Gastroesophageal sphincter (tissue), 3 donors: ENCODE measurements at regions not wholly inside any gene's neighbourhood (a gene's known extent, or its start where the extent isn't known, plus 50 kb on each side); places are given as distances from the start of the nearest gene placed in this dataset.

Experiments used
- EP300 ChIP-seq: sonication (generic); formaldehyde crosslinking; IDR thresholded peaks from one replicate; pipeline ENCODE4 v1.6.1; 2017; ENCODE audit warnings: antibody characterized with exemption, mild to moderate bottlenecking
- POLR2AphosphoS5 ChIP-seq: sonication (generic); formaldehyde crosslinking; IDR thresholded peaks from one replicate; pipeline ENCODE4 v1.6.1; 2017; ENCODE audit warnings: antibody characterized with exemption
- TF ChIP-seq, protein P1 (sequence below), 4 experiments: fragments of 200-600 bp in 2 of 4; fragments of 450-650 bp in 2 of 4; sonication (generic) in 1 of 4; IDR thresholded peaks; one replicate each; pipeline ENCODE4 v1.5.1; 2017 to 2019; ENCODE audit warnings: antibody characterized with exemption in 4 of 4, mild to moderate bottlenecking in 2 of 4, moderate library complexity in 2 of 4

DNA sequence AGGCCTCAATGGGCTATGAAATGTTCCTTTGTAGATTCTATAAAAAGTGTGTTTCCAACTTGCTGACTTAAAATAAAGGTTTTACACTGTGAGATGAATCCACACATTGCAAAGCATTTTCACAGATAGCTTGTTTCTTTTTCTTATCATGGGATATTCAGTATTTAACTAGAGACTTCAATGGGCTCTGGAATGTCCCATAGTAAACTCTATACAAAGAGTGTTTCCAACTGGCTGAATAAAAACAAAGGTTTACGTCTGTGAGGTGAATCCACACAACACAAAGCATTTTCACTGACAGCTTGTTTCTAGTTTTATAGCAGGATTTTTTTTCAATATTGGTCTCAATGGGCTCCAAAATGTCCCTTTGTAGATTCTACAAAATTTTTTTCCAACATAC lies 550.1 kb downstream of the KCNJ18 start:
- TF ChIP-seq, protein P1, sequence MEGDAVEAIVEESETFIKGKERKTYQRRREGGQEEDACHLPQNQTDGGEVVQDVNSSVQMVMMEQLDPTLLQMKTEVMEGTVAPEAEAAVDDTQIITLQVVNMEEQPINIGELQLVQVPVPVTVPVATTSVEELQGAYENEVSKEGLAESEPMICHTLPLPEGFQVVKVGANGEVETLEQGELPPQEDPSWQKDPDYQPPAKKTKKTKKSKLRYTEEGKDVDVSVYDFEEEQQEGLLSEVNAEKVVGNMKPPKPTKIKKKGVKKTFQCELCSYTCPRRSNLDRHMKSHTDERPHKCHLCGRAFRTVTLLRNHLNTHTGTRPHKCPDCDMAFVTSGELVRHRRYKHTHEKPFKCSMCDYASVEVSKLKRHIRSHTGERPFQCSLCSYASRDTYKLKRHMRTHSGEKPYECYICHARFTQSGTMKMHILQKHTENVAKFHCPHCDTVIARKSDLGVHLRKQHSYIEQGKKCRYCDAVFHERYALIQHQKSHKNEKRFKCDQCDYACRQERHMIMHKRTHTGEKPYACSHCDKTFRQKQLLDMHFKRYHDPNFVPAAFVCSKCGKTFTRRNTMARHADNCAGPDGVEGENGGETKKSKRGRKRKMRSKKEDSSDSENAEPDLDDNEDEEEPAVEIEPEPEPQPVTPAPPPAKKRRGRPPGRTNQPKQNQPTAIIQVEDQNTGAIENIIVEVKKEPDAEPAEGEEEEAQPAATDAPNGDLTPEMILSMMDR (IDR thresholded peaks at IDR 0.05): no peak
- no peak for TF ChIP-seq POLR2AphosphoS5
- no peak for TF ChIP-seq EP300
